NCI-H82 (cell line): ENCODE measurements at regions not wholly inside any gene's neighbourhood (a gene's known extent, or its start where the extent isn't known, plus 50 kb on each side); places are given as distances from the start of the nearest gene placed in this dataset.
"Not testable (repeated sequence)": the region's sequence is repeated elsewhere in the genome, so short reads cannot be mapped to it uniquely, and the experiment has no call there.

Experiments
- DNase-seq: peaks from one replicate; lab custom pipeline; 2025; lab: John Stamatoyannopoulos, UW

- no peak for DNase-seq
Observed at GRCh38 chr12:7591531-7591930, 74.2 kb downstream of the APOBEC1 start.

DNA sequence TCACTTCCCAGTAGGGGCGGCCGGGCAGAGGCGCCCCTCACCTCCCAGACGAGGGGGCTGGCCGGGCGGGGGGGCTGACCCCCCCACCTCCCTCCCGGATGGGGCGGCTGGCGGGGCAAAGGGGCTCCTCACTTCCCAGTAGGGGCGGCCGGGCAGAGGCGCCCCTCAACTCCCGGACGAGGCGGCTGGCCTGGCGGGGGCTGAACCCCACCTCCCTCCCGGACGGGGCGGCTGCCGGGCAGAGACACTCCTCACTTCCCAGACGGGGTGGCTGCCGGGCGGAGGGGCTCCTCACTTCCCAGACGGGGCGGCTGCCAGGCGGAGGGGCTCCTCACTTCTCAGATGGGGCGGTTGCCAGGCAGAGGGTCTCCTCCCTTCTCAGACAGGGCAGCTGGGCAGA, 75.6 kb downstream of the APOBEC1 start:
- DNase-seq, result not testable (repeated sequence)

DNA sequence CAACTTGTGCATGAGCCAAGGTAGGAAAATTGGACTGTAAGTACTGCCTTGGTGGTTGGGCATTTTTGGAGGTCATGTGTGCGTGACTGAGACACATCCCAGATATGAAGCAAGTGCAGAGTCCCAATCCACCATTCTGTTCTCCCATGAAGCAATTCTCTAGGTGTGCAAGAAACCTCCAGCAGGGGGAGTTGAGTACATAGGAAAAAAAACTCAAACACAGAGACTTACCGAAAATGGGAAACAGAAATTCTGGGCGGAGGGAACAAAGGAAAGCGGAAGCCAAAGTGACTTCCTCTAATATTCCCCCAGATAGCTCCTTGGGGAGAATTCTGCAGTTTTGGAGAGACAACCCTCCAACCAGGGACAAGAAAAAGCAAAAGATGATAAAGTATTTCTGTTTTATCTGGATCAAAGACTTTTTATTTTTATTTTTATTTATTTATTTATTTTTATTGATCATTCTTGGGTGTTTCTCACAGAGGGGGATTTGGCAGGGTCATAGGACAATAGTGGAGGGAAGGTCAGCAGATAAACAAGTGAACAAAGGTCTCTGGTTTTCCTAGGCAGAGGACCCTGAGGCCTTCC, 76.9 kb downstream of the APOBEC1 start:
- DNase-seq, result peak; percentile 50

DNA sequence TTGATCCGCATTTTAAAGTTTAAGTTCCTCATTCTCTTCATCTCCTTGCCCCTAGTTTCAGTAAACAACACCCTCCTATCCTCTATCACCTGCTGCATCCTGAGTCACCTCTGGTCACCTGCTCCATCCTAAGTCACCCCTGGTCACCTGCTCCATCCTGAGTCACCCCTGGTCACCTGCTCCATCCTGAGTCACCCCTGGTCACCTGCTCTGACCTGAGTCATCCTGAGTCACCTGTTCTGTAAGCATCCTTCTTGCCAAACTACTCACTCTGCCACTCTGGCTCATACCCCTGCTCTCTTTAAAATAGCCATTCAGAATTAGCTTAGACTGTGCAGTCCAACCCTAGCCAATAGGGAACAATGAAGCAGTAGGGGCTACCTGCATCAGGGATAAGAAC, 80.6 kb upstream of the CD163 start:
- DNase-seq, result not testable (repeated sequence)

DNA sequence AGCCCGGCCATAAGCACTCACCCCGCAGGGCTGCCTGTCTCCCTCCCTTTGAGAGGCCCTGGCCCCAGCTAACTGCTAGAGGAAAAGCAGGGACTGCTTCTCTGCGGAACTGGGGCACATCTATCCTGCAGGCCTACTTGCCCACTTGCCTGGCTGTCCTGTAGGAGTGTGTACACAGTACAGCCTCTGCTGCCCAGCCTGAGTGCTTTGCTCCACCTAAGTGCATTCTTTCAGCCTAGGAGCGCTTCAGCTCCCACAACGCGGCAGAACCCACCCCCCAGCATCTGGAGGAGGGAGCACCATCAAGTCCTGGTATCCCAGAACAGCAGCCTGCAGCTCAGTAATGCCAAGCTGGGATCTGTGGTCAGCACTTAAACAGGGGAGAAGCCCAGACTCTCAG, 79.9 kb upstream of the CD163 start:
- no peak for DNase-seq

DNA sequence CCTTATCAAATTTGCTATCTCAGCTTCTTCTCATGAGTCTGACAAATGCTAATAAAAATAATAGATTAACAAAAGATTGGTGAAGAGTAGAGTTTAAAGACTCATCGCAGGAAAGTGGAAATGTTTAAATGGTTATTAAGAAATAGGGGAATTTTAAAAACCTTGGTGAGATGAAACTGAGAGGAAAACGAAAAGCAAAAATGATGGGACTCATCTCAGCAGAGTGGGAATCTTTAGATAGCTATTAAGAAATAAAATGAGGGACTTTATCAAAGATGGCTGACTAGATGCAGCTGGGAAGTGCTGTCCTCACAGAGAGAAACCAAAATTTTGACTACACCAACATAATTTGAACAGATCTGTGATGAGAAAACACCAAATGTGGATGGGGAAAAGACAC, 79.2 kb upstream of the CD163 start:
- no peak for DNase-seq

DNA sequence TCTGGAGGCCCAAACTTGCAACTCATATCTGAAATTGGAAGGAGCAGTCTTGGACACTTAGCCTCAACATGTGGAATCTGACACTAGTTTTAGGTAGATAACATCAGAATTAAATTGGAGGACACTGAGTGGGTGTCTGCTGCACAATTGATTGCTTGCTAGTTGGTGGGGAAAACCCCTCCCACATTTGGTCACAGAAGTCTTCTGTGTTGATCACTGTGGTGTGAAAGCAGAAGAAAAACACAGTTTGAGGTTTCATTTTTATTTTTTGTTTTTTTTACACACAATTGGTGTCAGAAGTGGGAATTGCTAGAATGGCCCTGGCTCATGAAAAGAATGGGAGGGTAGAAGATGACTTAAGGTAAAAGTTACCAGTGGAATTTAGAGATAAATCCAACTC, 78.0 kb upstream of the CD163 start:
- DNase-seq, result no peak

GRCh38 chr12:7581046-7581445, 77.5 kb upstream of the CD163 start:
- no peak for DNase-seq

GRCh38 chr12:7571257-7571656, 67.7 kb upstream of the CD163 start:
- no peak for DNase-seq

GRCh38 chr12:7557227-7557626, 53.6 kb upstream of the CD163 start:
- no peak for DNase-seq

DNA sequence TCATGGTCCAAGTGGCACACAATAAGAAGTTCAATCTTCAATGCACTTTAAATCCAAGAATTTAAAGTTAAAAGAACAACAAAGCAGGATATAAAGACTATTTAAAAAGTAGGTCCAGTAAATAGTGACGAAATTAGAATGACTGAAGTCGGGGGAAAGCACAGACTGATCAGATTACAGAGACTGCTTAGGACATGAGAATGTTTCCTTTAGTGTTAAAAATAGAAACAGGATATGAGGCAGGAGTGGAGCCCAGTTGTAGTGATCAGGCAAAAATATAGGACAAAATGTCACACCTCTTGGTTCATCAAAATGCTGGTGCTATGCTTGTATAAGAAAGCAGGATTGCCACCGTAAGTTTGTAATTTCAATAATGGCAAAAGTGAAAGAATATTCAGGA, 52.2 kb upstream of the CD163 start:
- DNase-seq, result no peak

GRCh38 chr12:7554831-7555230, 51.3 kb upstream of the CD163 start:
- DNase-seq, result not testable (repeated sequence)
